HFFc6 (cell line): ENCODE measurements at regions not wholly inside any gene's neighbourhood (a gene's known extent, or its start where the extent isn't known, plus 50 kb on each side); places are given as distances from the start of the nearest gene placed in this dataset.
"Not testable (repeated sequence)": the region's sequence is repeated elsewhere in the genome, so short reads cannot be mapped to it uniquely, and the experiment has no call there.

ENCODE experiments used
- DNase-seq: peaks from one replicate; pipeline ENCODE4 v3.0.0-alpha.2; 2018
- H3K27ac Mint-ChIP-seq: 2 replicates; pipeline ENCODE4 v1.8.0; 2020; ENCODE audit warnings: mild to moderate bottlenecking, mixed read lengths
- H3K27me3 Mint-ChIP-seq: 2 replicates; pipeline ENCODE4 v1.8.0; 2021; ENCODE audit warnings: mild to moderate bottlenecking, moderate library complexity, mixed read lengths; ENCODE audit not compliant: insufficient read depth
- H3K36me3 Mint-ChIP-seq: 2 replicates; pipeline ENCODE4 v1.8.0; 2021; ENCODE audit warnings: low read depth, mixed read lengths
- H3K4me1 Mint-ChIP-seq: 2 replicates; pipeline ENCODE4 v1.8.0; 2020; ENCODE audit warnings: low read depth, mixed read lengths
- H3K4me3 Mint-ChIP-seq: 2 replicates; pipeline ENCODE4 v1.8.0; 2020; ENCODE audit warnings: mild to moderate bottlenecking, moderate library complexity, mixed read lengths
- H3K9me3 Mint-ChIP-seq: 2 replicates; pipeline ENCODE4 v1.8.0; 2020; ENCODE audit warnings: mild to moderate bottlenecking, mixed read lengths
- TF ChIP-seq, protein P1 (sequence below): fragments of 200-600 bp; sonication (generic); IDR thresholded peaks from 2 replicates; pipeline ENCODE4 v1.5.0; 2021; ENCODE audit warnings: antibody characterized with exemption, mild to moderate bottlenecking

GRCh38 chr7:13016592-13017332, 329.3 kb downstream of the ARL4A start:
- no peaks in the 10 kb centered on the region for H3K9me3 Mint-ChIP-seq
- no peaks in the 10 kb centered on the region for H3K36me3 Mint-ChIP-seq
- H3K27me3 Mint-ChIP-seq: no peaks in the 10 kb centered on the region; the same call in 1 of the 2 replicates
- no peak overlapping the region for H3K27ac Mint-ChIP-seq
- peaks cover 12% of the 10 kb centered on the region for H3K4me1 Mint-ChIP-seq
- no peak for DNase-seq
- TF ChIP-seq, protein P1, sequence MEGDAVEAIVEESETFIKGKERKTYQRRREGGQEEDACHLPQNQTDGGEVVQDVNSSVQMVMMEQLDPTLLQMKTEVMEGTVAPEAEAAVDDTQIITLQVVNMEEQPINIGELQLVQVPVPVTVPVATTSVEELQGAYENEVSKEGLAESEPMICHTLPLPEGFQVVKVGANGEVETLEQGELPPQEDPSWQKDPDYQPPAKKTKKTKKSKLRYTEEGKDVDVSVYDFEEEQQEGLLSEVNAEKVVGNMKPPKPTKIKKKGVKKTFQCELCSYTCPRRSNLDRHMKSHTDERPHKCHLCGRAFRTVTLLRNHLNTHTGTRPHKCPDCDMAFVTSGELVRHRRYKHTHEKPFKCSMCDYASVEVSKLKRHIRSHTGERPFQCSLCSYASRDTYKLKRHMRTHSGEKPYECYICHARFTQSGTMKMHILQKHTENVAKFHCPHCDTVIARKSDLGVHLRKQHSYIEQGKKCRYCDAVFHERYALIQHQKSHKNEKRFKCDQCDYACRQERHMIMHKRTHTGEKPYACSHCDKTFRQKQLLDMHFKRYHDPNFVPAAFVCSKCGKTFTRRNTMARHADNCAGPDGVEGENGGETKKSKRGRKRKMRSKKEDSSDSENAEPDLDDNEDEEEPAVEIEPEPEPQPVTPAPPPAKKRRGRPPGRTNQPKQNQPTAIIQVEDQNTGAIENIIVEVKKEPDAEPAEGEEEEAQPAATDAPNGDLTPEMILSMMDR: no peak
- no peak overlapping the region for H3K4me3 Mint-ChIP-seq

DNA sequence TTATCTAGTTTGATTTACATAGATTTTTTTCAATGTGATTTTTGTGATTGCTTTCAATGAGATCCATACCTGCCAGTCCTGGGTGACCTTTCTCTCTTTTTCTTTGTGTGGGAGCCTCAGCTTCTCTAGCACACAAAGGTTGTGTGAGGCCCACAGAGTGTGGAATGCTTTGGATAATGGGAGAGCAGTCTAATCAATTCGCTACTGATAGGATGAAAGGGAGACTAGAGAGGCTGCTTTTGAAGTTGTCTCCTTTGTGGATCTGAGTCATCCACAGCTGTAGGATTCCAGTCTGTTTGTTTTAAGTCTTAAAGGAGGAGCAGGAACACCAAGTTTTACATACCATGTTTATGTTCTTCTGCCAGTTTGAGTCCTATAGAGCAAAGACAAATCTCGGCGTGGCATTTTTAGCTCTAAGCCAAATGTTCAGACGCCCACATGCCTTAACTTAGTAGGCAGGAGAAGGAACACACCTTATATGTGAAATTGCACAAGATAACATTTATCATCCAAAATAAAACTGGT, 330.0 kb downstream of the ARL4A start:
- peak; percentile 11 for DNase-seq
- no peaks in the 10 kb centered on the region for H3K9me3 Mint-ChIP-seq
- H3K27me3 Mint-ChIP-seq: no peaks in the 10 kb centered on the region; the same call in 1 of the 2 replicates
- TF ChIP-seq, protein P1: no peak
- no peaks in the 10 kb centered on the region for H3K36me3 Mint-ChIP-seq
- H3K4me1 Mint-ChIP-seq: peaks cover 12% of the 10 kb centered on the region
- H3K27ac Mint-ChIP-seq: no peak overlapping the region
- H3K4me3 Mint-ChIP-seq: no peak overlapping the region; the same call in 1 of the 2 replicates

DNA sequence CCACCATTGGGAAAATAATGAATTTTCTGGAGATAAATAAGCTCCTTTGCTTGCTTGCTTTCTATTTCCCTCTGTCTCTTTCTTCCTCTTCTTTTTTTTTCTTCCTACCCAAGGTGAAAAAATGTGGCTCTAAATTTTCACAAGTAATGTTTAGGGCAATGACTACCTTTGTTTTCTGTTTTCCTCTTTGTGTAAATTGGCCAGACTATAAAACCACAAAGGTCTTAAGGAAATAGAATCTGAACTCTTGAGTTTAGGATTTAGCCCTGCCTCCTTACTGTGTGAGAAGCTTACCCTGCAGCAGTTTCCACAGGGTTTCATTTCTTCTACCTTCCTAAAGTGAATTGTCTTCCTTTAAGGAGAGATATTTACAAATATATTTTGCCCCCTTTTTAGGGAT, 330.4 kb downstream of the ARL4A start:
- no peaks in the 10 kb centered on the region for H3K36me3 Mint-ChIP-seq
- H3K27me3 Mint-ChIP-seq: no peaks in the 10 kb centered on the region; the same call in 1 of the 2 replicates
- H3K27ac Mint-ChIP-seq: no peak overlapping the region
- TF ChIP-seq, protein P1: no peak
- peak overlapping the region; percentile 10; the same call in 1 of the 2 replicates for H3K4me3 Mint-ChIP-seq
- DNase-seq: no peak
- H3K9me3 Mint-ChIP-seq: no peaks in the 10 kb centered on the region
- H3K4me1 Mint-ChIP-seq: peaks cover 12% of the 10 kb centered on the region

DNA sequence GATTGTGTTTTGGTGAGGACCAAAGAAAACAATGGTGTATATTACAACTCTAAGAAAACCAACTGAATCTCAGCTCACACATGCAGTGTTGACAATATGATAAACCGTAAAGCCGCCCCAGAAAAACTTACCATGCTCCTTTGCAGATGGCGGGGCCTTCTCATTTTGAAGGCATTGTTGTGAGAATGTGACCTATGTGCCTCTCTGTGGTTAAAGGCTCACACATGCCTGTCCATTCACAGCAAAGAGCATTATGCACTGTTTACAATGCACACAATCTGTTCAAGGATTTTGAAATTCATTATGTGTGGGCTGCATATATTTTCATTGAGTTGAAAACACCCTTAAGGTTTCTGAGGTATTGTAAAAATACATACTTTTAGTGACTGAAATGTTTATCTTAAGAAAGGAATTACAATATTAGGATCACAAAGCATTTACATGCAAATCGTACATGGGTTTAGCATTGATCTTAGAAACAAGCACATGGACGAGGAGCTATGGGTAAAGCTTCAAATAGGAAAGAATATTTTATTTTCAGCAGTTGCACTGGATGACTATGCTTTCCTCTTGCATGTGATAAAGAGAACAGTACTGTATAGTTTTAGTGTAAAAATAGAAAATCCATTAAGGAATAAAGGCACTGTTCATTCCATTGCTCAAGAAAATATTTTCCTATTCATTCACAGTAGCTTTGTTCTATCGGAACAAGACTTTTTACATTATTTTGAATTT, 334.3 kb downstream of the ARL4A start:
- H3K36me3 Mint-ChIP-seq: no peaks in the 10 kb centered on the region
- H3K4me3 Mint-ChIP-seq: no peak overlapping the region
- H3K27me3 Mint-ChIP-seq: no peaks in the 10 kb centered on the region
- H3K27ac Mint-ChIP-seq: no peak overlapping the region
- H3K9me3 Mint-ChIP-seq: no peaks in the 10 kb centered on the region; the same call in 1 of the 2 replicates
- peaks cover 12% of the 10 kb centered on the region for H3K4me1 Mint-ChIP-seq
- DNase-seq: no peak
- TF ChIP-seq, protein P1: no peak

GRCh38 chr7:13024121-13024674, 336.8 kb downstream of the ARL4A start:
- H3K27ac Mint-ChIP-seq: no peak overlapping the region
- no peak for DNase-seq

DNA sequence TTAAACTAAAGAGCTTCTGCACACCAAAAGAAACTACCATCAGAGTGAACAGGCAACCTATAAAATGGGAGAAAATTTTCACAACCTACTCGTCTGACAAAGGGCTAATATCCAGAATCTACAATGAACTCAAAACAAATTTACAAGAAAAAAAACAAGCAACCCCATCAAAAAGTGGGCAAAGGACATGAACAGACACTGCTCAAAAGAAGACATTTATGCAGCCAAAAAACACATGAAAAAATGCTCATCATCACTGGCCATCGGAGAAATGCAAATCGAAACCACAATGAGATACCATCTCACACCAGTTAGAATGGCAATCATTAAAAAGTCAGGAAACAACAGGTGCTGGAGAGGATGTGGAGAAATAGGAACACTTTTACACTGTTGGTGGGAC, 337.6 kb downstream of the ARL4A start:
- not testable (repeated sequence) for H3K9me3 Mint-ChIP-seq, H3K27me3 Mint-ChIP-seq, H3K27ac Mint-ChIP-seq, H3K4me1 Mint-ChIP-seq, DNase-seq, H3K4me3 Mint-ChIP-seq, H3K36me3 Mint-ChIP-seq

More at GRCh38 chr7:13024121-13024674, 336.8 kb downstream of the ARL4A start:
- Mint-ChIP-seq H3K4me1 (no peaks in the 10 kb centered on the region), H3K9me3 (no peaks in the 10 kb centered on the region; the same call in 1 of the 2 replicates), H3K4me3 (no peak overlapping the region), H3K27me3 (no peaks in the 10 kb centered on the region), H3K36me3 (no peaks in the 10 kb centered on the region)
- TF ChIP-seq, protein P1: no peak
